HepG2 (cell line): ENCODE measurements at regions not wholly inside any gene's neighbourhood (a gene's known extent, or its start where the extent isn't known, plus 50 kb on each side); places are given as distances from the start of the nearest gene placed in this dataset.

Experiments used
- ATAC-seq: fragments of 200-7000 bp; cut with Tn5 transposase; 3 replicates; pipeline ENCODE4 v1.9.1; 2020; ENCODE audit warnings: mild to moderate bottlenecking, moderate library complexity
- BruUV-seq: library from RNA; stranded (reverse); fragments of 400-500 nt; replicated peaks from 2 replicates; lab custom pipeline; 2021; lab: Mats Ljungman, UMichigan
- CTCF ChIA-PET: fragments of 300-600 bp; formaldehyde crosslinking; extraction: SDS; loops from one replicate; lab custom pipeline; 2021; ENCODE audit warnings: low total read pairs, inconsistent platforms, low intra/inter-chr PET ratio; lab: Yijun Ruan, JAX
- POLR2A ChIA-PET: fragments of 350-600 bp; sonication (Branson Sonifier 250); formaldehyde crosslinking; loops from one replicate; lab custom pipeline; 2020; ENCODE audit warnings: antibody characterized with exemption, inconsistent platforms; lab: Yijun Ruan, JAX
- DNase-seq: peaks from one replicate; pipeline ENCODE4 v3.0.0-alpha.2; 2015; ENCODE audit warnings: low spot score
- FAIRE-seq: peaks from 3 replicates; lab custom pipeline; 2011; peaks lifted over from hg19 to GRCh38; lab: Jason Lieb, UNC
- H2AFZ ChIP-seq: one replicate; pipeline ENCODE4 v1.6.1; 2011; ENCODE audit warnings: low read length, inconsistent platforms
- H3K27ac ChIP-seq: fragments of 300-600 bp; 3 replicates; pipeline ENCODE4 v1.8.0; 2011; ENCODE audit warnings: mixed run types, mild to moderate bottlenecking, mixed read lengths, low read length, inconsistent platforms; ENCODE audit not compliant: insufficient read depth; ENCODE audit errors: extremely low read length
- H3K27me3 ChIP-seq, 2 experiments: fragments of 200-600 bp in 1 of 2; 2 replicates in 1 of 2; 3 replicates in 1 of 2; pipeline versions ENCODE4 v1.6.0 to v1.8.0; 2011; ENCODE audit warnings: low read length in 2 of 2, mild to moderate bottlenecking in 2 of 2, moderate library complexity in 2 of 2, inconsistent platforms in 1 of 2; ENCODE audit not compliant: insufficient read depth in 2 of 2, control insufficient read depth in 1 of 2
- H3K36me3 ChIP-seq, 2 experiments: fragments of 200-600 bp in 1 of 2; replicated peaks in 1 of 2; 2 replicates in 1 of 2; 3 replicates in 1 of 2; pipeline versions ENCODE4 v1.5.1 to v1.8.0; 2011; ENCODE audit warnings: low read length in 2 of 2, inconsistent platforms in 1 of 2; ENCODE audit not compliant: insufficient read depth in 2 of 2, control insufficient read depth in 1 of 2
- H3K4me1 ChIP-seq: 2 replicates; pipeline ENCODE4 v1.5.1; 2012; ENCODE audit warnings: low read length, inconsistent platforms; ENCODE audit not compliant: insufficient read depth
- H3K4me2 ChIP-seq: 2 replicates; pipeline ENCODE4 v1.6.0; 2011; ENCODE audit warnings: low read depth, low read length, inconsistent platforms
- H3K4me3 ChIP-seq, 3 experiments: fragments of 200-600 bp in 1 of 3; sonication (generic), shearing (Covaris generic) in 1 of 3; replicated peaks in 1 of 3; 2 replicates each; pipeline ENCODE4 v1.5.1; 2011 to 2016; ENCODE audit warnings: low read length in 3 of 3, inconsistent platforms in 2 of 3, low read depth in 2 of 3, mild to moderate bottlenecking in 2 of 3, control low read depth in 1 of 3, mixed read lengths in 1 of 3; ENCODE audit not compliant: insufficient read depth in 1 of 3
- H3K79me2 ChIP-seq: one replicate; pipeline ENCODE4 v1.6.1; 2011; ENCODE audit warnings: low read length, inconsistent platforms; ENCODE audit not compliant: insufficient read depth
- H3K9ac ChIP-seq: 2 replicates; pipeline ENCODE4 v1.6.0; 2011; ENCODE audit warnings: mild to moderate bottlenecking, low read depth, low read length, inconsistent platforms; ENCODE audit not compliant: insufficient read depth
- H3K9me3 ChIP-seq: 2 replicates; pipeline ENCODE4 v1.5.1; 2012; ENCODE audit warnings: mild to moderate bottlenecking, low read length
- H4K20me1 ChIP-seq: 2 replicates; pipeline ENCODE4 v1.6.0; 2011; ENCODE audit warnings: inconsistent platforms, mild to moderate bottlenecking, low read length, moderate library complexity; ENCODE audit not compliant: insufficient read depth
- ARNT ChIP-seq: fragments of 450-650 bp; IDR thresholded peaks from 2 replicates; pipeline ENCODE4 v1.6.1; 2017
- GATAD2A ChIP-seq: IDR thresholded peaks from 2 replicates; pipeline ENCODE4 v1.6.1; 2016
- HMGA1 ChIP-seq: sonication (generic); formaldehyde crosslinking; conservative IDR thresholded peaks from 2 replicates; pipeline ENCODE4 v1.4.0; 2020; ENCODE audit warnings: missing genetic modification reagents
- MXD4 ChIP-seq: IDR thresholded peaks from 2 replicates; pipeline ENCODE4 v1.6.1; 2016; ENCODE audit warnings: mild to moderate bottlenecking, missing biosample characterization, missing genetic modification reagents
- NR2F6 ChIP-seq, 2 experiments: IDR thresholded peaks; 2 replicates each; pipeline ENCODE4 v1.6.1; 2016; ENCODE audit warnings: antibody characterized with exemption in 1 of 2, mild to moderate bottlenecking in 1 of 2
- RORA ChIP-seq: sonication (generic); formaldehyde crosslinking; IDR thresholded peaks from 2 replicates; pipeline ENCODE4 v1.5.0; 2020; ENCODE audit warnings: mild to moderate bottlenecking, missing genetic modification reagents, moderate library complexity
- SAFB2 ChIP-seq: sonication (generic); formaldehyde crosslinking; IDR thresholded peaks from 2 replicates; pipeline ENCODE4 v1.5.1; 2020; ENCODE audit warnings: missing genetic modification reagents, low read depth, mild to moderate bottlenecking, borderline replicate concordance
- SCMH1 ChIP-seq: sonication (generic); formaldehyde crosslinking; IDR thresholded peaks from 2 replicates; pipeline ENCODE4 v1.9.0; 2021; ENCODE audit warnings: missing genetic modification reagents, mild to moderate bottlenecking, borderline replicate concordance
- SETDB1 ChIP-seq: sonication (generic); formaldehyde crosslinking; IDR thresholded peaks from 2 replicates; pipeline ENCODE4 v1.5.1; 2020; ENCODE audit warnings: missing genetic modification reagents, mild to moderate bottlenecking, borderline replicate concordance
- ZNF143 ChIP-seq: sonication (generic); formaldehyde crosslinking; IDR thresholded peaks from 2 replicates; pipeline ENCODE4 v1.4.0; 2020; ENCODE audit warnings: missing genetic modification reagents
- ZNF17 ChIP-seq: sonication (generic); formaldehyde crosslinking; IDR thresholded peaks from 2 replicates; pipeline ENCODE4 v1.5.0; 2020; ENCODE audit warnings: mild to moderate bottlenecking, missing genetic modification reagents
- ZNF510 ChIP-seq: sonication (generic); formaldehyde crosslinking; IDR thresholded peaks from 2 replicates; pipeline ENCODE4 v1.4.0; 2020; ENCODE audit warnings: low read depth, mild to moderate bottlenecking, missing genetic modification reagents
- WGBS: methylation state at CpG from one replicate; pipeline ENCODE4 v1.1.6; 2017; ENCODE audit warnings: low lambda C conversion rate; 5-methylcytosine and 5-hydroxymethylcytosine counted together
- in situ Hi-C: cut with HindIII; loops from 2 replicates; pipeline ENCODE4 v1.10.0; 2017; ENCODE audit warnings: low pct_unique_long_range_greater_than_20kb; ENCODE audit not compliant: extremely low pct_ligation_motif_present
- intact Hi-C: fragments of 100-400 bp; cut with micrococcal nuclease; formaldehyde crosslinking; loops from one replicate; pipeline ENCODE4 v1.10.0; 2022; ENCODE audit not compliant: unreplicated experiment
- TF ChIP-seq, protein P1 (sequence below): sonication (generic); formaldehyde crosslinking; IDR thresholded peaks from 2 replicates; pipeline ENCODE4 v1.5.0; 2020; ENCODE audit warnings: missing genetic modification reagents
- TF ChIP-seq, protein P2 (sequence below): sonication (generic); formaldehyde crosslinking; IDR thresholded peaks from 2 replicates; pipeline ENCODE4 v1.5.0; 2020; ENCODE audit warnings: missing genetic modification reagents
- TF ChIP-seq, protein P3 (sequence below): sonication (generic); formaldehyde crosslinking; IDR thresholded peaks from 2 replicates; pipeline ENCODE4 v1.5.1; 2020; ENCODE audit warnings: missing genetic modification reagents, mild to moderate bottlenecking, borderline replicate concordance
- TF ChIP-seq, protein P4 (sequence below): sonication (generic); formaldehyde crosslinking; conservative IDR thresholded peaks from 2 replicates; pipeline ENCODE4 v1.4.0; 2020; ENCODE audit warnings: missing genetic modification reagents
- TF ChIP-seq, protein P5 (sequence below), 2 experiments: sonication (generic) in 1 of 2; formaldehyde crosslinking in 1 of 2; IDR thresholded peaks; 2 replicates each; pipeline versions ENCODE4 v1.4.0 to v1.6.1; 2016 to 2020; ENCODE audit warnings: borderline replicate concordance in 1 of 2, low read depth in 1 of 2, mild to moderate bottlenecking in 1 of 2, missing genetic modification reagents in 1 of 2

DNA sequence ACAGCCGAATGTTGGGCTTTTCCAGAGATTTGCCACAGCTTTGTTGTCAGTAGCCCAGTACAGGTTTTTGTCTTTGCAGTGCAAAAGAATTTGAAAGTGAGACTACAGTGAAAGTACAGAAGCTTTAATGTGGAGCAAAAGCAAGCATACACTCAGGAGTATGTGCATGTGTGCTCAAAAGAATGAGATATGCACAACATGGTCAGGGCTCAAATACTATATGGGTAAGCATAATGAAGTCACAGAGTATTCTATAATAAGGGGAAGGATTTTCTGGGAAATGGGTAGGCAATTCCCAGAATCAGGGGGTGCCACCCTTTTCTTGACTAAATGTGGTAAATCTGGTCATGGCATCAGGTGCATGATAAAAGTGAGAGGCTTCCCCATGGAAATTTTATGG, 72.1 kb upstream of the SULT1C3 start:
- POLR2A ChIA-PET = no interaction called here
- Histone ChIP-seq H4K20me1 (no peaks in the 10 kb centered on the region), H2AFZ (no peak overlapping the region), H3K9ac (no peak overlapping the region), H3K27ac (no peak overlapping the region), H3K9me3 (no peaks in the 10 kb centered on the region), H3K27me3 (no peaks in the 10 kb centered on the region), H3K4me2 (no peak overlapping the region), H3K36me3 (no peaks in the 10 kb centered on the region), H3K79me2 (no peaks in the 10 kb centered on the region), H3K4me1 (no peaks in the 10 kb centered on the region), H3K4me3 (no peak overlapping the region)
- no peak for TF ChIP-seq SETDB1 (CRISPR knock-in tag)
- TF ChIP-seq ARNT = no peak
- TF ChIP-seq ZNF17 (CRISPR knock-in tag) = no peak
- TF ChIP-seq ZNF510 (CRISPR knock-in tag) = no peak
- no peak for TF ChIP-seq SAFB2 (CRISPR knock-in tag)
- TF ChIP-seq ZNF143 (CRISPR knock-in tag) = no peak
- TF ChIP-seq, protein P1, sequence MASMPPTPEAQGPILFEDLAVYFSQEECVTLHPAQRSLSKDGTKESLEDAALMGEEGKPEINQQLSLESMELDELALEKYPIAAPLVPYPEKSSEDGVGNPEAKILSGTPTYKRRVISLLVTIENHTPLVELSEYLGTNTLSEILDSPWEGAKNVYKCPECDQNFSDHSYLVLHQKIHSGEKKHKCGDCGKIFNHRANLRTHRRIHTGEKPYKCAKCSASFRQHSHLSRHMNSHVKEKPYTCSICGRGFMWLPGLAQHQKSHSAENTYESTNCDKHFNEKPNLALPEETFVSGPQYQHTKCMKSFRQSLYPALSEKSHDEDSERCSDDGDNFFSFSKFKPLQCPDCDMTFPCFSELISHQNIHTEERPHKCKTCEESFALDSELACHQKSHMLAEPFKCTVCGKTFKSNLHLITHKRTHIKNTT = no peak
- no peak for TF ChIP-seq HMGA1 (CRISPR knock-in tag)
- TF ChIP-seq, protein P2, sequence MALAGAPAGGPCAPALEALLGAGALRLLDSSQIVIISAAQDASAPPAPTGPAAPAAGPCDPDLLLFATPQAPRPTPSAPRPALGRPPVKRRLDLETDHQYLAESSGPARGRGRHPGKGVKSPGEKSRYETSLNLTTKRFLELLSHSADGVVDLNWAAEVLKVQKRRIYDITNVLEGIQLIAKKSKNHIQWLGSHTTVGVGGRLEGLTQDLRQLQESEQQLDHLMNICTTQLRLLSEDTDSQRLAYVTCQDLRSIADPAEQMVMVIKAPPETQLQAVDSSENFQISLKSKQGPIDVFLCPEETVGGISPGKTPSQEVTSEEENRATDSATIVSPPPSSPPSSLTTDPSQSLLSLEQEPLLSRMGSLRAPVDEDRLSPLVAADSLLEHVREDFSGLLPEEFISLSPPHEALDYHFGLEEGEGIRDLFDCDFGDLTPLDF (CRISPR knock-in tag) = no peak
- TF ChIP-seq, protein P3, sequence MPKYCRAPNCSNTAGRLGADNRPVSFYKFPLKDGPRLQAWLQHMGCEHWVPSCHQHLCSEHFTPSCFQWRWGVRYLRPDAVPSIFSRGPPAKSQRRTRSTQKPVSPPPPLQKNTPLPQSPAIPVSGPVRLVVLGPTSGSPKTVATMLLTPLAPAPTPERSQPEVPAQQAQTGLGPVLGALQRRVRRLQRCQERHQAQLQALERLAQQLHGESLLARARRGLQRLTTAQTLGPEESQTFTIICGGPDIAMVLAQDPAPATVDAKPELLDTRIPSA (CRISPR knock-in tag) = no peak
- no peak for TF ChIP-seq RORA
- TF ChIP-seq, protein P4, sequence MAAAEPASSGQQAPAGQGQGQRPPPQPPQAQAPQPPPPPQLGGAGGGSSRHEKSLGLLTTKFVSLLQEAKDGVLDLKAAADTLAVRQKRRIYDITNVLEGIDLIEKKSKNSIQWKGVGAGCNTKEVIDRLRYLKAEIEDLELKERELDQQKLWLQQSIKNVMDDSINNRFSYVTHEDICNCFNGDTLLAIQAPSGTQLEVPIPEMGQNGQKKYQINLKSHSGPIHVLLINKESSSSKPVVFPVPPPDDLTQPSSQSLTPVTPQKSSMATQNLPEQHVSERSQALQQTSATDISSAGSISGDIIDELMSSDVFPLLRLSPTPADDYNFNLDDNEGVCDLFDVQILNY (CRISPR knock-in tag) = no peak
- no peak for TF ChIP-seq MXD4 (CRISPR knock-in tag)
- TF ChIP-seq, protein P5, sequence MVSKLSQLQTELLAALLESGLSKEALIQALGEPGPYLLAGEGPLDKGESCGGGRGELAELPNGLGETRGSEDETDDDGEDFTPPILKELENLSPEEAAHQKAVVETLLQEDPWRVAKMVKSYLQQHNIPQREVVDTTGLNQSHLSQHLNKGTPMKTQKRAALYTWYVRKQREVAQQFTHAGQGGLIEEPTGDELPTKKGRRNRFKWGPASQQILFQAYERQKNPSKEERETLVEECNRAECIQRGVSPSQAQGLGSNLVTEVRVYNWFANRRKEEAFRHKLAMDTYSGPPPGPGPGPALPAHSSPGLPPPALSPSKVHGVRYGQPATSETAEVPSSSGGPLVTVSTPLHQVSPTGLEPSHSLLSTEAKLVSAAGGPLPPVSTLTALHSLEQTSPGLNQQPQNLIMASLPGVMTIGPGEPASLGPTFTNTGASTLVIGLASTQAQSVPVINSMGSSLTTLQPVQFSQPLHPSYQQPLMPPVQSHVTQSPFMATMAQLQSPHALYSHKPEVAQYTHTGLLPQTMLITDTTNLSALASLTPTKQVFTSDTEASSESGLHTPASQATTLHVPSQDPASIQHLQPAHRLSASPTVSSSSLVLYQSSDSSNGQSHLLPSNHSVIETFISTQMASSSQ (IDR thresholded peaks at IDR 0.05; ENCODE audit: low read depth) = no peak
- TF ChIP-seq, protein P5 (CRISPR knock-in tag; IDR thresholded peaks at IDR 0.05; ENCODE audit: borderline replicate concordance) = no peak
- TF ChIP-seq SCMH1 (CRISPR knock-in tag) = no peak
- TF ChIP-seq NR2F6 (IDR thresholded peaks at IDR 0.05) = no peak
- no peak for TF ChIP-seq NR2F6 (CRISPR knock-in tag; IDR thresholded peaks at IDR 0.05)
- no peak for TF ChIP-seq GATAD2A (CRISPR knock-in tag)
- intact Hi-C loops (no loop called here), in situ Hi-C loops (loop anchor here (25.0 kb wide), 1 partner anchor 1530 kb away; no protein-coding TSS in a partner anchor)
- ATAC-seq (no peak), FAIRE-seq (no peak), DNase-seq (no peak)
- BruUV-seq = no TSS peak
- 0% methylated on average over 1 of the region's 1 CpG for WGBS
- CTCF ChIA-PET = no interaction called here
